ENCODE measurements at regions not wholly inside any gene's neighbourhood (a gene's known extent, or its start where the extent isn't known, plus 50 kb on each side); places are given as distances from the start of the nearest gene placed in this dataset.

DNA sequence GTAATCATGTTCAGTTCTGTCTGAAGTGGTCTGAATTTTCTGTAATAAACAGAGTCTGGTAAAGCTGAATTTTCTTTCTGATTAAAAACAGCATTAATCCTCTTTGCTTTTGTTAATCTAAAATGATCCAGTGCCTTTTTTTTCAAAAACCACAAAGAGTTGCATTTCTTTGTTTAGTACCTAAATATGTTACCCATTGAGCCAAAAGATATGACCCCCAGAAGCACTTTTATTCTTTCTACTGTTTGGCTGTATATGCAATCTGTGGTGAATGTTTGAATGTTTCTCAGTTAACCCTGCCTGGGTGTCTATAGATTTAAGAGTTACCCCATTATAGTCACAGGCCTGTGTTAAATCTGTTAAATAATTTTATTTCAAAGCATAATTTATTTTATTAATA, 394.8 kb downstream of the PTPRC start:
- Mint-ChIP-seq H3K4me1 (peaks cover 0 to 4% (median 0%) of the 10 kb centered on the region in 3 donors), H3K36me3 (peaks cover 3% of the 10 kb centered on the region), H3K27me3 (peaks cover 18% of the 10 kb centered on the region), H3K9me3 (peaks cover 0 to 6% (median 0%) of the 10 kb centered on the region in 3 donors), H3K4me3 (no peak overlapping the region), H3K27ac (no peak overlapping the region)

DNA sequence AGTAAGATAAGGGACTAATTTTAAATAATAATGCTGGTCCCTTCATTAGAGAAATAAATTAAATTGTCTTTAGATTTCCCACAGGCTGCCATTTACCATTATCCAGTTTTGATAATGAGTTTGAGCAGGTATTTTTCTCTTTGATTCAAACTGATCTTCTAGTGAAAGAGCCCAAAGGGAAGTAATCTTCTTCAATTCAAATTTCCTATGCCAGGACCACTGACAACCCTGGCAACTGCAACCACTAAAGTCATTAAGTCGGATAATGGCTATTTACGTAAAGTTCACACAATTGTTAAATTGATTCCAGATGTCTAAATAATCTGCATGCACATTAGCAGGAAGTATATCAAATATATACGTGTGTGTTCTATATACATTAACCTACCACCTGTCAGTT, 399.3 kb downstream of the PTPRC start:
- Mint-ChIP-seq H3K27ac (no peak overlapping the region), H3K36me3 (no peaks in the 10 kb centered on the region), H3K4me3 (no peak overlapping the region), H3K4me1 (peaks cover 8 to 12% (median 11%) of the 10 kb centered on the region in 3 donors), H3K9me3 (no peaks in the 10 kb centered on the region), H3K27me3 (peaks cover 21% of the 10 kb centered on the region)

DNA sequence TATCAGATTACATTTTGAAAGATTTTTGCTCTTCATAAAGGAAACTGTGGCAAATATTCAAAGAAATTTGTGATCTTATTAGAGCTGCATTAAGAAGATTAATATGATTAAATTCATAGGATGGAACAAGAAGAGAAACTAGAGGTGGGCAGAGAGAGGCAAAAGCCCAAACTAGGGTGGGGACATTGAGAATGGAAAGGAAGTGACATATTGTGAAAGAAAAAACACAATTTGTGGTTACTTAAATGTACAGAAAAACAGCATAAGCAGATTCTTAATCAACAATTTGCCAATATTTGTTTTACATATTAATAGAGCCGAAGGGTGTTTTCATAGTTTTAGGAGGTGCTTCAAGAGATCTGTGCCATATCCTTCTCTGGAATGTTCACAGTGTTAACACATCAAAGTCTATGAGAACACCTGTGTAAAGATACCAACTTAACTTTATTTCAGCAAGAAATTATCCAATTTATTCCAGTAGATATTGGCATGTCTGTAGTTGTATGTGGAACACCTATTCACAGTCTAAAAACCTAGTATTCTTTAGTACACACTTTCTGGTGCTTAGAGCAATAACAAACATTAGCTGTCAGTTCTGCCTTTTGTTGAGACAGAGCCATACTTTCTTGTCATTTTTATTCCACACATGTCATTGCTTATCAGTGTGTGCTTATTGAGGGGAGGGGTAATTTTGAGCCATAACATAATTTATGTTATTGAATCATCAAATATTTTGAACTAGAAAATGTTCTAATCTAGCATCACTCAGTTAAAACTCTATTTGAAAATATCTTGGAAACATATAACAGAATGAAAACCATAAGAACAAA, 401.5 kb downstream of the PTPRC start:
- no peak overlapping the region for H3K4me3 Mint-ChIP-seq
- H3K36me3 Mint-ChIP-seq: no peaks in the 10 kb centered on the region
- H3K9me3 Mint-ChIP-seq: no peaks in the 10 kb centered on the region
- H3K27me3 Mint-ChIP-seq: peaks cover 27% of the 10 kb centered on the region
- no peak overlapping the region for H3K27ac Mint-ChIP-seq
- H3K4me1 Mint-ChIP-seq: peaks cover 7 to 12% (median 8%) of the 10 kb centered on the region in 3 donors

DNA sequence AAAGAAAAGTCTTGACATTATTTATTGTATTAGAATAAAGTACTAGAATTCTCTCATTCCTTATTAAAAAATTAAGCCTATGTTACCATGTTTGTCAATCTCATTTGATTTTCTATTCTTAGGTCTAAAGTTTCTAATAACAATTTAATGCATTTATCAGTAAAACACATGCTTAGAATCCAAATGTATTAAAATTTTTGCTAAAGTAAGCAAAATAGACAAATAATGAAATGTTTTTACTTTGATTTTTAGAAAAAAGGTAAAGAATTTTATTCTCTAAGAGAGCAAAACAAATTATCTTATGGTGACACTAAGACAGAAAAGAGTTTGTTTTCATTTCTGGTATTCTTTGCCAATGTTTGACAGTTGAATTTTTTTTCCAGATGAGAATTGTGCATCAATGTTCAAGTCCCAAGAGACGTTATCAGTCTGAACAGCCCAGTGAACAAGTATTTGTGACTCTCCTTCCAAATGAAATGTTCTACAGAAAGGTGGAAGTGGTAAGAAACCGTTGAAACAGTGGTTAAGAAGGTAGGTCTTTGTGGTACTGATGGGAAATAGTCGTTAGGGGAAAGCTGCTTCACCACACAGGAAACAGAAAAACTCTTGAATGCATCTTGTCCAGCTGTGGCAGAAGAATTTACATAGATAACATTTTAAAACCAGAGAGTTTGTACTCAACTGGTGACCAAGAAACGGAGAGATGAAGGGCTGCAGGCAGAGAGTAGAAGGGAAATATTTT, 402.5 kb downstream of the PTPRC start:
- H3K9me3 Mint-ChIP-seq: no peaks in the 10 kb centered on the region
- peak overlapping the region in 1 of 3 donors; percentile 2 for H3K27ac Mint-ChIP-seq
- H3K4me3 Mint-ChIP-seq: peak overlapping the region in 2 of 4 donors; percentile 14 to 15
- no peaks in the 10 kb centered on the region for H3K36me3 Mint-ChIP-seq
- peaks cover 29% of the 10 kb centered on the region for H3K27me3 Mint-ChIP-seq
- peaks cover 7 to 12% (median 8%) of the 10 kb centered on the region in 3 donors for H3K4me1 Mint-ChIP-seq

DNA sequence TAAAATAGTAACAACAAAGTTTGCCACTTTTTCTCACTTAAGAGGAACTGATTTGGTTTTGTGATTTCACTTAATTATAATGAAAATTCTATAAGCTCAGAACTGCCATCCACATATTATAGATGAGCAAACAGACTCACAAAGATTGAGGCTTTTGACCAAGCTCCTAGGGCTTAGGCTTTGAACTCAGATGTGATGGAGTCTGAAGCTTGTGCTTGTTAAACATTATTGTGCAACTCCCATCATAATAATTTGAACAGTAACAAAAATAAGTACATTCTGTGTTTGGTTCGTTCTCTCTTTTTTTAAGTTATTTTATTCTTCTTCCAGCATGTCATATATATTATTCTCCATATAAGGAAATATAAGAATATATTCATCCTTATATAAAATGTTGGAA, 403.4 kb downstream of the PTPRC start:
- Mint-ChIP-seq H3K4me3 (no peak overlapping the region), H3K27me3 (peaks cover 36% of the 10 kb centered on the region)

DNA sequence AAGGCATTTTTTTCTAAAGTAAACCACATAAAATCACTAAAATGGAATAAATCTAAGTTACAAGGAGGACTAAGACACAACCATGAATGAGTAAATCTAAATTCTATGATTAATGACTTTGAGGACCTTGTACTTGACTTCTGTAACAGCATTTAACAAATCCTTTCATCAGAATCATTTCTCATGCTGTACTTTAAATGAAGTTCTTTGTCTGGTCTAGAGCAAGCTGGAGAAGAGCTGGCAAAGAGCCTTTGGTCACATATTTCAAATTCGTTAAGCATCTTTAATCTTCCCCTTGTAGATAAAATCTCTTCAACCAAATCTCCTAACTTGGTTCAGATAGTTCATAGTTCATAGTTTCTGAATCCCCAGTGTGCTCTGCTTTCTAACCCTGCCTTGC, 405.4 kb downstream of the PTPRC start:
- Mint-ChIP-seq H3K27me3 (peaks cover 40% of the 10 kb centered on the region), H3K36me3 (no peaks in the 10 kb centered on the region), H3K4me1 (peaks cover 7 to 12% (median 8%) of the 10 kb centered on the region in 3 donors), H3K27ac (no peak overlapping the region), H3K9me3 (peaks cover 11 to 15% (median 14%) of the 10 kb centered on the region in 3 donors), H3K4me3 (no peak overlapping the region)

More for the DNA sequence above, 403.4 kb downstream of the PTPRC start:
- Mint-ChIP-seq H3K9me3 (peaks cover 0 to 4% (median 0%) of the 10 kb centered on the region in 3 donors), H3K36me3 (no peaks in the 10 kb centered on the region), H3K4me1 (peaks cover 7 to 12% (median 8%) of the 10 kb centered on the region in 3 donors), H3K27ac (no peak overlapping the region)

DNA sequence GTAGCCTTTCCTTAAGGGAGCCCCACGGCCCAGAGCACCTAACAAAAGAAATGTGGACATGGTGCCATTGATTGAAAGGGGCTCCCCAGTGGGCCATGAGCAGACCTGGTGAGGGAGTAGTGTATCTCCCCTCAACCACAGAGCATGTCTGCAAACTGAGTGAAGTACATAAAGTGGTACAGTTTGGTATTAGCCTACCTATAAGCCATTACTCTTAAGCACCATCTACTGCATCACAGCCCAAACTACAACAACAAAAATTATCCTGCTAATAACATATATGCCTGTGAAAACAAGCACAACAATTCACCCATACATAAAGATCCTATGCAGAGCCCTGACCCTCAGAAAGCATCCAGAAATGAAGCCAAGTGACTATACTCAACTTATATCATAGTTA, 407.8 kb downstream of the PTPRC start:
- Mint-ChIP-seq H3K4me1 (peaks cover 2 to 3% (median 3%) of the 10 kb centered on the region in 3 donors), H3K27me3 (peaks cover 32% of the 10 kb centered on the region), H3K4me3 (no peak overlapping the region), H3K36me3 (peaks cover 4% of the 10 kb centered on the region), H3K9me3 (peaks cover 13 to 34% (median 26%) of the 10 kb centered on the region in 3 donors), H3K27ac (peak overlapping the region in 1 of 3 donors; percentile 28)

DNA sequence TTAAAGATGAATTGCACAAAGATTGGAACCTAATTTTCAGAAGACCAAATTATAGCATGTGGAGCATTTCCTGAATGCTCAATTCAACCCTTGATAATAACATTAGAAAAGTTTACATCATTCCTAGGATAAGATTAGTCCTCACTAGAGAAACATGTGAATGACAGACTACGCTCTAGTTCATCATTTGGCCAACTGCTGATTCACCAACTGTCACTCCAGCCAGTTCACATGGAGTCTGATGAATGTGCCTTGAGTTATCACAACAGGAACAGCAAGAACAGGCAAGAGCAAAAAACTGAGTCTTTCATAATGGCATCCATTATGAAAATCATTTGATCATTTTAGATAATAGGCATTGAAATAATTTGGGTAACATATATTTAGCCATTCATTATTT, 415.9 kb downstream of the PTPRC start:
- Mint-ChIP-seq H3K27ac (no peak overlapping the region), H3K27me3 (peaks cover 2% of the 10 kb centered on the region), H3K36me3 (peaks cover 4% of the 10 kb centered on the region), H3K4me1 (no peaks in the 10 kb centered on the region), H3K9me3 (peaks cover 2 to 16% (median 5%) of the 10 kb centered on the region in 3 donors), H3K4me3 (no peak overlapping the region)

DNA sequence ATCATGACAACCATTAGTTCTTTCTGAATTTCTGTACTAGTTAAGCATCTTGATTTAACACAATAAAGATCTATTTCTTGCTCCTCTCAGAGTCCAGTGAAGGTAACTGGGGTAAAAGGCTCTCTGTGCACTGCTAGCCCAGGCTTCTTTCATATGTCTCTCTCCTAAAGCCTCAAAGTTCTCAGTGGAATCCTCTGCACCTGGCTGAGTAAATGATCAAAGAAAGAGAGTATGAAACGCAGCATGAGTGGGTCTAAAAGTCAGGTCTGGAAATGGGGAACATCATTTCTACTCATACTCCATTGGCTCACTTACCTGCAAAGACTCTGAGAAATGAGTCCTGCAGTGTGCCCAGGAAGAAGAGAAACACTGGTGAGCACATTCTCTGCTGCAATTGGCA, 418.5 kb downstream of the PTPRC start:
- H3K4me1 Mint-ChIP-seq: no peaks in the 10 kb centered on the region
- H3K27me3 Mint-ChIP-seq: no peaks in the 10 kb centered on the region
- H3K36me3 Mint-ChIP-seq: no peaks in the 10 kb centered on the region
- no peak overlapping the region for H3K27ac Mint-ChIP-seq
- H3K9me3 Mint-ChIP-seq: peaks cover 0 to 1% (median 0%) of the 10 kb centered on the region in 3 donors
- H3K4me3 Mint-ChIP-seq: no peak overlapping the region

DNA sequence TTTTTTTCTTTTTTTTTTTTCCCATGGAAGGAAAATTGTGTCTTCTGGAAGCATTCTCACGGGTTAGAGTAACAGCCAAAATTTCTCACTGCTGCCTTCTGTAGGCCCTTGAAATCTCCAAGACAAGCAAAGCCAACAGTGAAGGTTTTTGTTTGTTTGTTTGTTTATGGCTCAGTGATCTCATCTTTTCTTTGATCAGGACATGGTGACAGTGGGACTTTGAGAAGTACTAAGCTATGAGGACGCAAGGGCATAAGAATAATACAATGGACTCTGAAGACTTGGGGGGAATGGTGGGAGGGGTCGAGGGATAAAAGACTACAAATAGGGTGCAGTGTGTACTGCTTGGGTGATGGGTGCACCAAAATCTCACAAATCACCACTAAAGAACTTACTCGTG, 419.4 kb downstream of the PTPRC start:
- Mint-ChIP-seq H3K4me1 (no peaks in the 10 kb centered on the region), H3K36me3 (peaks cover 2% of the 10 kb centered on the region), H3K9me3 (peaks cover 0 to 5% (median 0%) of the 10 kb centered on the region in 3 donors), H3K27me3 (no peaks in the 10 kb centered on the region), H3K4me3 (no peak overlapping the region), H3K27ac (no peak overlapping the region)

DNA sequence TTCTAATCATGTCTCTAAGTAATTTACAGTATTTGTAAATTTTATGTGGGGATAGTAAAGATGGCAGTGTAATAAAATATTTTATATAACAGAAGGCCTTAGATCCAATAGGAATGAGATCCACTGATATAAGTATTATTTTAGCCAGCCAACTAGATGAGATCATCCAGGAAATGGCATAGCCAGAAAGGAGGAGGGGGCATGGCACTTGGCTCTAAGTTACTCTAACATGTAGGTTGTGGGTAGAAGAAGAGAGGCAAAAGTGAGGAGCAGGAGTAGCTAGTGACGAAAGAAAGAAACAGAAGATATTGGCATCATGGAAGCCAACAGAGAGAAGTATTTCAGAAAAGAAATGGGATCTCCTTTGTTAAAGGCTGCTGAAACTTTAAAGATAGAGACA, 426.1 kb downstream of the PTPRC start:
- Mint-ChIP-seq H3K27me3 (no peaks in the 10 kb centered on the region), H3K36me3 (peaks cover 2% of the 10 kb centered on the region), H3K4me3 (no peak overlapping the region), H3K4me1 (peaks cover 0 to 4% (median 3%) of the 10 kb centered on the region in 3 donors), H3K27ac (no peak overlapping the region), H3K9me3 (peaks cover 0 to 5% (median 0%) of the 10 kb centered on the region in 3 donors)

DNA sequence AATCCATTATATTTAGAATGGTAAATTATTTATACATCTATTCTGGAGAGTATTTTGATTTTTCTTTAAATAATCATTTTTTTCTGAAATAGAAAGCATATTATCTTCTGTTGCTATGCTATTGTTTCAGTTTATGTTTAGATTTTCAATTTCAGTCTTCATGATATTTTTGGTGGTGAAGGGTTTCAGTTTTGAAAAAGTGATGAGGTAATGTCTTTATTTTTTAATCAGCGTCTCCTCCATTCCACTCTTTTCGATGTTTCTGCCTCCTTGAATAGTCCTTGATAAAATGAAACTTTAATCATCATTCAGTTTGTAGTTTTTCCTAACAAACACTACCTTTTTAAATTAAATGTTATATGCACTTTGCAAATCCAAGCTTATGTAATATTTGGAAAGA, 428.6 kb downstream of the PTPRC start:
- Mint-ChIP-seq H3K27me3 (no peaks in the 10 kb centered on the region), H3K36me3 (peaks cover 2% of the 10 kb centered on the region), H3K27ac (peak overlapping the region in 1 of 3 donors; percentile 58), H3K4me3 (peak overlapping the region in 1 of 4 donors; percentile 2), H3K9me3 (peaks cover 0 to 4% (median 0%) of the 10 kb centered on the region in 3 donors), H3K4me1 (peaks cover 0 to 4% (median 3%) of the 10 kb centered on the region in 3 donors)

DNA sequence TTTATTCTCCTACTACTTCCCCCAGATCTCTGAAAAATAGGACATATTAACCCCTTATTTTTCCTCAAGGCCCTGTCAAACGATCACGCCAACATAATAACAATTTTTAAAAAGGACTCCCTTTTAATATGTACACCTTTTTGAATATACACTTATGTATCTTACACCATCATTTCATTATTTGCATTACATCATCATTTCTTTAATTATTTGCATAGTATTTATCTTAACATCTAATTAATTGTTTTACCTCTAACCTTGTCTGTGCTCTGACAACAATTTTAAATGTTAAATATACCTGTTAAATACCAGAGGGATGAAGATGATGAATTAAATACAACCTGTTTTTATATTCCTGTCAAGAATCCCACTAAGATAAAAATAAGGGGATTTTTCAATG, 432.2 kb downstream of the PTPRC start:
- no peak overlapping the region for H3K27ac Mint-ChIP-seq
- H3K9me3 Mint-ChIP-seq: no peaks in the 10 kb centered on the region
- no peaks in the 10 kb centered on the region for H3K36me3 Mint-ChIP-seq
- H3K4me3 Mint-ChIP-seq: no peak overlapping the region
- H3K4me1 Mint-ChIP-seq: peaks cover 0 to 4% (median 3%) of the 10 kb centered on the region in 3 donors
- no peaks in the 10 kb centered on the region for H3K27me3 Mint-ChIP-seq

DNA sequence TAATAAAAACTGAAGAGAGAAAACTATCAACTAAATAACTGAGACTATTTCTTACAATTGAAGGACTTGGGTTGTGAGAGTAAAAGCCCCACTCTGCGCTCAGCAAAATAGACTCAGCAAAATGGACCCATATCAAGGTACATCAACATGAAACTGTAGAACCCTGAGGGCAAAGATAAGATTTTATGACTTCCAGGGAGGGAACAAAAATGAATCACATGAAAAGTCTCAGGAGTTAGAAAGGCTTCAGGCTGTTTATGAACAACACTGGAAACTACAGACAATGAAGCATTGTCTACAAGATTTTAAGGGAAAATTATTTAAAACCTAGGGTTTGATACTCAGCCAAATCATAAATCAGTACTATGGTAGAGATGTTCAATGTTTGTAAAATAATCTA, 434.3 kb downstream of the PTPRC start:
- Mint-ChIP-seq H3K9me3 (no peaks in the 10 kb centered on the region), H3K36me3 (no peaks in the 10 kb centered on the region), H3K4me3 (peak overlapping the region in 1 of 4 donors; percentile 42), H3K4me1 (no peaks in the 10 kb centered on the region), H3K27ac (no peak overlapping the region), H3K27me3 (no peaks in the 10 kb centered on the region)

DNA sequence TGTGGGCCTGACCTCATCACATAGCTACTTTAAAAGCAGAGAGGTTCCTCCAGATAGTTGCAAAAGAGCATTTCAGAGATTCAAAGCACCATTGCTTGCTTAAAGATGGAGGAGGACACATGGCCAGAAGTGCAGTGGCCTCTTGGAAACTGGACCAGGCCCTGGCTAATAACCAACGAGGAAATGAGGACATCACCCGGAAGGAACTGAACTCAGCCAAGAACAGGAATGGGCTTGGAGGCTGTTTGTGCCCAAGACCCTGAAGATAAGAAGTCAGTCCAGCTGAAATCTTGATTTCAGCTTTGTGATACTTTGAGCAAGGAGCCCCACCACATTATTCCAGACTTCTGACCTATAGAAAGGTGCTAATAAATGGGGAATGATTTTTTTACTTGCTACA, 437.0 kb downstream of the PTPRC start:
- Mint-ChIP-seq H3K9me3 (no peaks in the 10 kb centered on the region), H3K27me3 (no peaks in the 10 kb centered on the region), H3K36me3 (no peaks in the 10 kb centered on the region), H3K4me3 (no peak overlapping the region), H3K27ac (no peak overlapping the region), H3K4me1 (no peaks in the 10 kb centered on the region)

Measured in IgD-negative memory B cell (primary cell).